ENCODE measurements at regions not wholly inside any gene's neighbourhood (a gene's known extent, or its start where the extent isn't known, plus 50 kb on each side); places are given as distances from the start of the nearest gene placed in this dataset.

GRCh38 chr9:106625259-106625789, 237.6 kb upstream of the ZNF462 start:
- H3K79me1 ChIP-seq (ENCODE audit: low read depth, low read length): no peaks in the 10 kb centered on the region
- H3K56ac ChIP-seq (replicated peaks; ENCODE audit: insufficient read length, low read depth, low read length): no peak overlapping the region
- CTCF ChIA-PET (ENCODE audit: partially characterized antibody): no interaction called here
- TF ChIP-seq HDAC2 (IDR thresholded peaks at IDR 0.05; ENCODE audit: borderline replicate concordance in 1 of 2, low read depth in 2 of 2, low read length in 2 of 2) (no peak), RAD21 (IDR thresholded peaks at IDR 0.05 in 1 of 2, conservative IDR thresholded peaks at IDR 0.05 in 1 of 2; ENCODE audit: low read depth in 2 of 2, low read length in 2 of 2) (no peak), POLR2A (IDR thresholded peaks at IDR 0.05; ENCODE audit: control extremely low read depth in 1 of 2, low read depth in 2 of 2, low read length in 2 of 2) (no peak), SIRT6 (IDR thresholded peaks at IDR 0.05; ENCODE audit: low read length) (no peak)

More at GRCh38 chr9:106625259-106625789, 237.6 kb upstream of the ZNF462 start:
- H2AFZ ChIP-seq (ENCODE audit: low read length): no peak overlapping the region
- no peak overlapping the region for H2BK120ac ChIP-seq (replicated peaks; ENCODE audit: low read depth, low read length)
- no peaks in the 10 kb centered on the region; a peak in 1 of 7 replicates for H3K27me3 ChIP-seq (replicated peaks in 1 of 4; ENCODE audit: control insufficient read depth in 3 of 4, extremely low read depth in 1 of 4, insufficient read depth in 3 of 4, low read length in 3 of 4)
- H3K4me3 ChIP-seq (ENCODE audit: extremely low read depth in 1 of 4, insufficient read depth in 2 of 4, low read depth in 3 of 4, low read length in 4 of 4): no peak overlapping the region
- H3K23ac ChIP-seq (ENCODE audit: insufficient read length): no peak overlapping the region
- peaks cover 8 to 15% (median 10%) of the 10 kb centered on the region in 4 experiments; a peak in 6 of 7 replicates for H3K4me1 ChIP-seq (replicated peaks in 1 of 4; ENCODE audit: control insufficient read depth in 3 of 4, insufficient read depth in 4 of 4, low read length in 3 of 4)
- no peak overlapping the region for H2BK20ac ChIP-seq (ENCODE audit: low read length)
- no peak overlapping the region for H3K14ac ChIP-seq (ENCODE audit: insufficient read length)
- H3K9ac ChIP-seq (replicated peaks in 1 of 4; ENCODE audit: extremely low read depth in 1 of 4, low read depth in 3 of 4, low read length in 3 of 4): no peak overlapping the region
- FAIRE-seq (no peak), DNase-seq (ENCODE audit: low read depth in 1 of 2, low spot score in 2 of 2) (no peak)
- no peaks in the 10 kb centered on the region for H3K79me2 ChIP-seq (ENCODE audit: control insufficient read depth in 1 of 2, insufficient read depth in 2 of 2, low read length in 2 of 2)
- H4K8ac ChIP-seq (ENCODE audit: extremely low read depth, insufficient read depth, low read length): no peak overlapping the region
- no peak overlapping the region for H4K91ac ChIP-seq (replicated peaks; ENCODE audit: insufficient read length, low read length)
- no peak overlapping the region for H2AK5ac ChIP-seq (ENCODE audit: low read depth, low read length)
- no peak overlapping the region for H3K18ac ChIP-seq (ENCODE audit: extremely low read depth, low read length)
- no peak overlapping the region for H4K5ac ChIP-seq (ENCODE audit: insufficient read length, low read depth, low read length)
- H3K9me3 ChIP-seq (ENCODE audit: insufficient read depth in 2 of 2, low read depth in 1 of 2, low read length in 1 of 2): no peaks in the 10 kb centered on the region
- H4K20me1 ChIP-seq (replicated peaks in 1 of 2; ENCODE audit: control insufficient read depth in 1 of 2, insufficient read depth in 2 of 2, low read length in 2 of 2): no peaks in the 10 kb centered on the region
- no peak overlapping the region for H3K4me2 ChIP-seq (ENCODE audit: insufficient read depth in 1 of 2, low read depth in 2 of 2, low read length in 2 of 2)
- no peaks in the 10 kb centered on the region for H3K36me3 ChIP-seq (ENCODE audit: control insufficient read depth in 2 of 4, insufficient read depth in 4 of 4, low read length in 3 of 4)
- H3K23me2 ChIP-seq (ENCODE audit: low read depth, low read length): no peaks in the 10 kb centered on the region
- 98% methylated on average over 3 of the region's 3 CpGs; no CpG with 5 or more reads in 1 of the 2 experiments for WGBS, 2 experiments (ENCODE audit: extremely low coverage in 1 of 2, insufficient coverage in 1 of 2, insufficient read length in 1 of 2, insufficient replicate concordance in 2 of 2, low coverage in 1 of 2, low lambda C conversion rate in 2 of 2, missing lambda C conversion rate in 1 of 2)
- POLR2A ChIA-PET (ENCODE audit: partially characterized antibody): no interaction called here
- H2BK12ac ChIP-seq (ENCODE audit: low read depth, low read length): no peak overlapping the region
- H3K4ac ChIP-seq (replicated peaks; ENCODE audit: insufficient read length, low read depth, low read length): no peak overlapping the region
- no peak overlapping the region for H2BK15ac ChIP-seq (ENCODE audit: low read length)
- no peak overlapping the region for H2BK5ac ChIP-seq (ENCODE audit: low read depth, low read length)
- no peak overlapping the region for H3K27ac ChIP-seq (ENCODE audit: low read depth, low read length)

Measured in H1 (cell line).